ENCODE measurements at regions not wholly inside any gene's neighbourhood (a gene's known extent, or its start where the extent isn't known, plus 50 kb on each side); places are given as distances from the start of the nearest gene placed in this dataset.
"Not testable (repeated sequence)": the region's sequence is repeated elsewhere in the genome, so short reads cannot be mapped to it uniquely, and the experiment has no call there.

DNA sequence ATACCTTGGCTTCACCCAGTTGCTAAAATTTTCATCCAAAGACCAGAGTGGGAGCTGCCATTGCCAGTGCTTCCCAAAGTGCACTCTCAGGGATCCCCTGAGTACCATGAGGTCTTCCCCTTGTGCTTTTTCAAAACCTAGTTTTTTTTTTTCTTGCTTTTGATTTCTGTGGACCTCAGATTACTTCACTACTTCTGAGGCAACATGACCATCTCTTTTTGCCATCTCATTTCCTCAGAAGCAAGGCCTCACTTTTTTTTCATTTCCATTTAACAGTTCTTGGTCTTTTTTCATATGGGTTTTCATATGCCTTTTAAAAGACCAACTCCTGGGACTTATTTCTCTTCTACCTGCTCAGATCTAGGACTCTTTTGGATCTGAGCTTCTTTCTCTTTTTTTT lies 64.1 kb upstream of the MMS22L start:
- no peak for DNase-seq

DNA sequence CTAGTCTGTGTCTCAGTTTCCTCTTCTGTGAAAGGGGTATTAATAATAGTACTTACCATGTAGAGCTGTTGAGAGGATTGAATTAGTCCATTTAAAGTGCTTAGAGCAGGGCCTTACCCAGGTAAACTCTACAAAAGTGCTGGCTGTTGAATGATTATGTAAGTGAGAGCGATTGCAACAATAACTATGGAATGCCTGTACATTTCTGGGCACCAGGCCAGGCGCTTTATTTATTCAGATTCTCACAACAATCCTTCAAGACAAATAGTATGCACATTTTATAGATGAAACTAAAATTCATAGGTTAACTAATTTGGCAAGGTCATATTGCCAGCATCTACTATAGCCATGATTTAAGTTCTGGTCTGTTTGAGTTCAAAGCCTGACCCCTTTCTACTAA lies 78.3 kb upstream of the MMS22L start:
- no peak for DNase-seq

DNA sequence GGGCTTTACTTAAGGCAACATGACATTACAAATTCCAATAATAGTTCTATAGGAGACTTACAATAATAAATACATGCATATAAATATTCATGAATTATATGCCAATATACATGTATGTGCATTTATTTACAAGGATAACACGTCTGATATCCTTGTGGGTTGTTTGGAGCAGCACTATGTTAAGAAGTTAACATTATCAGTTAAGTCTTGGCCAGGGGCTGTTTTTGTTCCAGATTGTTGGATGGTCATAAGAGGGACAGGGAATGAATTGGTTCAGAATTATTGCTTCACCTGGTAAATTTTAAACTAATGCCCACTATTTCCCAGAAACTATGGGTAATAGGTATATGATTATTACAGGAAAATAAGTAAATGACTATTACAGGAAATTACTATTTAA lies 81.3 kb upstream of the MMS22L start:
- no peak for DNase-seq

DNA sequence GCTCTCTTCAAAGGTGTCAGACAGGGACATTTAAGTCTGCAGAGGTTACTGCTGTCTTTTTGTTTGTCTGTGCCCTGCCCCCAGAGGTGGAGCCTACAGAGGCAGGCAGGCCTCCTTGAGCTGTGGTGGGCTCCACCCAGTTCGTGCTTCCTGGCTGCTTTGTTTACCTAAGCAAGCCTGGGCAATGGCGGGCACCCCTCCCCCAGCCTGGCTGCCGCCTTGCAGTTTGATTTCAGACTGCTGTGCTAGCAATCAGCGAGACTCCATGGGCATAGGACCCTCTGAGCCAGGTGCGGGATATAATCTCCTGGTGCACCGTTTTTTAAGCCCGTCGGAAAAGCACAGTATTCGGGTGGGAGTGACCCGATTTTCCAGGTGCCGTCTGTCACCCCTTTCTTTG lies 99.1 kb upstream of the MMS22L start:
- not testable (repeated sequence) for DNase-seq

DNA sequence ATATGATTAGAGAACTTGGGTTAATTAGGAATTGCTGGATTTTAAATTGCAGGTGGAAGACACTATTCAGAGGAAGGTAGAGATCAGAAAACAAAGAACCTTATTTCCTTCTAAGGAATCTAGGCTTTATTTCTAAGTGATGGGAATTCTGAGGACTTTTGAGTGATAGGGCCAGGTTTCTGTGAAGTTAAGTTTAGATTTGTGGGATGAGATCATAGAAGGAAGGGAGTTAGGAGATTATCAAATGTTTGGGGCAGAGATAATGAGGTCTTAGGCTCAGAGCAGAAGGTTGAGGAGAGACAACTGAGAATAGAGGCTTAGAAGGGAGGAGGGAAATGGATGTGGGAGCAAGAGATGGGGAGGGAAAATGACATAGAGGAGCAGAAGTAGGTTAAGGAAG lies 109.7 kb upstream of the MMS22L start:
- DNase-seq, result no peak

DNA sequence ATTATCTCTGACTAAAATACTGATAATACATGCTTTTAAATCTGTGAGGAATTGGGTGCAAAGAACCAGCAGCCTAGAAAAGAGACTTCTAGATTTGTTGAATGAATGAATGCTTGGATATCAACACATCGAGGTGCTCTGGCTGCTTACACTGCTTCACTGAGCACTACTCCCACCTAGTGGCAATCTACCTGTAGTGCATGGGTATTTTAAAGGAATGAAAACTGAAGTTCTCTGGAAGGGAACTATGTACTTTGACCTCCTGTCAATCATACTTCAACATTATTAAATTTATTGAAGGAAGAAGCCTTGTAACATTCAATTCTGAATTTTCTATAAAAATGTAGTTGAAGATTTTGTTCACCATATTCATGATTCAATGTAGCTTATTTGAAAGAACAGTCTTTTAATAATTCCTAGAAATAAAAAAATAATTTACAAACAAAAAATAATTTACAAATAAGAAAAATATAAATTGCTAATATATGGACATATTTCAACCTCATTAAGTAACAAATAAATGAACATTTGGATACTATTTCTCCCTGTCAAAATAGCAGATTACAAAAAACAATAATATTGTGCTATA lies 111.2 kb upstream of the MMS22L start:
- DNase-seq, result peak; percentile 10

DNA sequence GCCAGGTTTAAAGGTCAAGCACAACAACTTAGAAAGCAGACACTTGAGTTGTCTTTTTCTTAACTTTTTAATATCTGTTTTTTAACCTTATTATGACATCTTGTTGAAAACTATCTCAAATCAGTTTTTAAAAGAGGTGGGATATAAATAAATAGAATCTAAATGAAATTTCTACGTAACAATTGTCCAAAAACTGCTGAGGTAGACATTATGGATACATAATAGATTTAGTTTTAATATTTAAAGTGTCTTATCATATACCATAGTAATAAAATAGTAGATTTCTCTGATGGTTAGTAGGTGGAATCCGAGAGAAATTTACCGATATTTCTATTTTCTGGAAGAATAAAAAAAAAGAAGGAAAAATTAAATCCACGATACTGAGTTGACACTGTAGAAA lies 113.9 kb upstream of the MMS22L start:
- DNase-seq, result no peak

DNA sequence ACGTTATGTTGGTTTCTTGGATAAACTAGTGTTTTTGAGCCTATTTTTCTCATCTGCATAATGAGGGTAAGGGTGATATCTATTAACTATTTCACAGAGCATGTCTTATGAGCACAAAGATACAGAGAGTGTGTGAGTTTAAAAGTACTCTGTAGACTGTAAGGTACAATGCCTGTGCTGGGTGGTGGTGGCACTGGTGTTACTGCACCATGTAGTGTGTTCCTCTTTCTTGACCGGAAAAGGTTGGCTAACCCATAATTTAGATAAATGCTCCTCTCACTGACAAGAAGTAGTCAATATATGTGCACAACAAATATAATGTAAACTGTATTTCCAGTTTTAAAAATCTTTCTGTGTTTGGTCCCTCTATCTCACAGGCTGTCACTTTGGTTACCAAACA lies 116.2 kb upstream of the MMS22L start:
- no peak for DNase-seq

DNA sequence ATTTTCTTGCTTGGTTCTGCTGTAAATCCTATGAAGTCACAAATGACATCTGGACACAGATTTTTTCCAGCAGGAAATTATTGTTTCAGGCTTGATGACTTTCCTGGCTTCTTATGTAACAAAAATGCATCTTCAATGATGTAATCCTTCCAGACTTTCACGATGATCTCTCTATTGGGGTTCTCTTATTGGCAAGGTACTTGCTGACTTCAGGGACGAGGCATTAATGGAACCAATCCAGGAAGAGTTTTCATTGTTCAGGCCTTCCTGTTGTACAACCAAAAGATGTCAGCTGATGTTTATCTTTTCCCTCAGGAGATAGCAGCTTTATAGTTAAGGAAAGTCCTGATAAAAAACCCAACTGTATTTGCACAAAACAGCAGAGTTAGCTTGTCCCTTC lies 118.5 kb upstream of the MMS22L start:
- DNase-seq, result no peak

DNA sequence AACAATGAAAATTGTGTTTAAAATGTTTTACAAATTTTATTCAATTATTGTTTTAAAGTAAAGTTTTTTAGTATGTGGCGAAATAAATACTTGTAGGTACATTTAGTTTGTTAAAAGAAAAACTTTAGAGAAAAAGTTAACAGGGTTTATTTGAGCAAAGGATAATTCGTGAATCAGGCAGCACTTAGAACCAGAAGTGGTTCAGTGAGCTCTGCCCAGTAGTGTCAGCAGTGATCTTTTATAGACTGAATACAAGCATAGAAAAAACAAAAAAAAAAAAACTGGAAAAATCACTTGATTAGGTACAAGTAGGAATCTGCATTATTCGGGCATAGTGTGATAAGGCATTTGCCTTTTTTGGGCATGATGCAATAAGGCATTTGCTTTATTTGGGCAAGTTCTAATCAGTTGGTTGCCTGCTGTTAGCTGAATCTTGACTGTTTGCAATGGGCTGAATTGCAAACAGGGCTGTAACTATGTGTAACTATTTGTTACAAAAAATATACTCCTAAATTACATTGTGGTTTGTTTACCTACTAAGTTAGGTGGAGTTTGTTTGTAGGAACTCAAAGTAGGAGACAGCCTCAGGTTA lies 122.9 kb upstream of the MMS22L start:
- no peak for DNase-seq

DNA sequence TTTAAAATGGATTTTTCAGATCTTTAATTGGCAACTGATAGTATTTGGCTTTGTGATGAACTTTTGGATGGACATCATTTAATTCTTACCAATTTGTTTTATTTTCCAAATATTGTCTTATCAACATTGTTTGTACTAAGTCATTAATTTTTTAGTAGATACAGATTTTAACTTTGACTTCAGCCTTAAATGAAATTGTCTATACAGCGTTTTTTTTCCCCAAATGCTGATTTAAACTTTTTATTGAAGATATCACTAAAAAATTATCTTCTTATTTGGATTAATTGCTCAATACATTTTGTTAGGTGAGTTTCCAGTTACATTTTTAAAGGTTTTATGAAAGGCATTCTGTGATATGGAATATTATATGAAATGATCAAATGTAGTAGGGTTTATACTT lies 123.6 kb upstream of the MMS22L start:
- no peak for DNase-seq

DNA sequence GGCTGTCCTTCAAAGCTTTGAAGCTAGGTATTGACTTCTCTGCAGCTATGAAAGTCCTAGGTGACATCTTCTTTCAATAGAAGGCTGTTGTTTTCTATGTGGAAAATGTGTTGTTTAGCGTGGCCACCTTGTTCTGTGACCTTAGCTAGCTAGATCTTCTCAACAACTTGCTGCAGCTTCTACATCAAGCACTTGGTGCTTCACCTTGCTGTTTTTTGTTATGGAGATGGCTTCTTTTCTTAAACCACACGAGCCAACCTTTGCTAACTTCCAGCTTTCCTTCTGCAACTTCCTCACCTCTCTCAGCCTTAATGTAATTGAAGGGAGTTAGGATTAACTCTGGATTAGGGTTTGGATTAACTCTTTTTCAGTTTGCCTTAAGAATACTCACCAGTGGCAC lies 128.6 kb upstream of the MMS22L start:
- DNase-seq, result no peak

DNA sequence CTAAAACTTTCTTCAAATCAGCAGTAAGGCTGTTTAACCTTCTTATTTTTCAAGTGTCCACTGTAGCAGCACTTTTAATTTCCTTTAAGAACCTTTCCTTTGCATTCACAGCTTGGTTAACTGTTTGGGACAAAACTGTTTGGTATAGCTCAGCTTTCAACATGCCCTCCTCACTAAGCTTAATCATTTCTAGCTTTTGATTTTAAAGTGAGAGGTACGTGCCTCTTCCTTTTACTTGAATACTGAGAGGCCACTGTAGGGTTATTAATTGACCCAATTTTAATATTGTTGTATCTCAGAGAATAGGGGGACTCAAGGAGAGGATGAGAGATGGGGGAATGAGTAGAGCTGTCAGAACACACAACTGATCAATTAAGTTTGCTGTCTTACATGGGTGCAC lies 129.5 kb upstream of the MMS22L start:
- no peak for DNase-seq

DNA sequence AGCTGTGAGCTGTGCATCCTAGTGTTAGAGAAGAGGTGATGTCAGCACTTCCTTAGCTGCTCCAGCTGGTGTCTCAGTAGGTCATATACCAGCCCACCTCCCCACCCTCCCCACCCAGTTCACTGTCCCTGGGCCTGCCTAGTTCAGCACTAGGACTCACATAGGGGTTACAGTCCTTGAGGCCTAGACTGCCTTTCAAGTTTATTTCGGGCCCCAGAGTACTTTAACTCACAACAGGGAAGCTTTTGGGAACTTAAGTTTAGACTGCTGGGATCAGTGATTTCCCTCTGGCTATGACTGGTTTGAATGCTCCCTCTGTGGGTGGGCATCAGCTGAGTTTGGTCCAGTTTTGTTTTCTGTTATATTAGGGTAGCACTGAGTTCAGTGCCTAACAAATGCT lies 139.2 kb upstream of the MMS22L start:
- no peak for DNase-seq

DNA sequence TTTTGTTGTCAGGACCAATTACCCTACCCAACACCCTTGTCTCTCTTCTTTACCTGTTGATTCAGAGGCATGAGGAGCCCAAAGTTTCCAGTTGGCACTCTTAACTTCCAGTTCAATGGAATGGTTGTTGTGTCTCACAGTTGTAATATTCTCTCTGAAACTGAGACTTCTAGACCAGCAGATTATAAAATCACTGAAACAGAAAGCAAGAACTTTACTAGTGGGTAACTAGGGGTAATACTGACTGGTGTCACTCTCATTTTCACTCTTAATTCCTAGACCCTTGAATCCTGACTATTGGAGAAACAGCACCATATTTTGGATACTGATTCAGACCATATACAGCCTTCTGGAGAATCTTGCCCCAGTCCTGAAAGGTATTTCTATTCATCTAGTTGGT lies 140.2 kb upstream of the MMS22L start:
- no peak for DNase-seq

DNA sequence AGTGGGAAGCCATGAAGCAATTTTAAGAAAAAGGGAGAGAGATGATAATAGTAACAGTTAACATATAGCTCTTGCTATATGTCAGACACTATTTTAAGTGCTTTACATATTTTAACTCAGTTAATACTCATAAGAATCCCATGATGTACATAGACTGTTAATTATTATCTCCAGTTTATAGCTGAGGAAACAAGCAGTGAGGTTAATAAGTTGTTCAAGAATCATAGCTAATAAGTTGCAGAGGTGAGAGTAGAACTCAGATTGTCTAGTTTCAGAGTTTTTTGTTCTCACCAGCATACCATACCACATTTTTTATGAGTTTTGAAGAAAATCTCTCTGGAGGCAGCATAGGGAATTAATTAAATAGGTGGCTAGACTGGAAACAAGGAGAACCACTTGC lies 144.6 kb upstream of the MMS22L start:
- no peak for DNase-seq

DNA sequence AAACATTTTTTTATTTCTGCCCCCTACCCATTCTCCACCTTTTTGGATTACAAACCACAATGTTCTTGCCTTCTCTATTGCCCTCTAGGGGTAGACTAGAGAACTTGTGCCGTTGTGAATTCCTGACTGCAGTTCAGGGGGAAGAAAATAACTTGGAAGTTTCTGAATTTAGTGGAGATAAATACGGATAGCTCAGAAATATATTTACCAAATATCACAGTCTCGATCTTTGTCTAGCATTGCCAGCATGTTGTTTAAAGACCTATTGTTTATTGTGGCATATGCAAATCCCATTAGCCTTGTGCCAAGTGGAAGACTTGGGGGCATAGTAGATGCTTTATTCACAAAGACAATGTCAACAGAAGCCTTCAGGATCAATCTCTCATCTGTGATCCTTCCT lies 154.1 kb upstream of the MMS22L start:
- DNase-seq, result no peak

DNA sequence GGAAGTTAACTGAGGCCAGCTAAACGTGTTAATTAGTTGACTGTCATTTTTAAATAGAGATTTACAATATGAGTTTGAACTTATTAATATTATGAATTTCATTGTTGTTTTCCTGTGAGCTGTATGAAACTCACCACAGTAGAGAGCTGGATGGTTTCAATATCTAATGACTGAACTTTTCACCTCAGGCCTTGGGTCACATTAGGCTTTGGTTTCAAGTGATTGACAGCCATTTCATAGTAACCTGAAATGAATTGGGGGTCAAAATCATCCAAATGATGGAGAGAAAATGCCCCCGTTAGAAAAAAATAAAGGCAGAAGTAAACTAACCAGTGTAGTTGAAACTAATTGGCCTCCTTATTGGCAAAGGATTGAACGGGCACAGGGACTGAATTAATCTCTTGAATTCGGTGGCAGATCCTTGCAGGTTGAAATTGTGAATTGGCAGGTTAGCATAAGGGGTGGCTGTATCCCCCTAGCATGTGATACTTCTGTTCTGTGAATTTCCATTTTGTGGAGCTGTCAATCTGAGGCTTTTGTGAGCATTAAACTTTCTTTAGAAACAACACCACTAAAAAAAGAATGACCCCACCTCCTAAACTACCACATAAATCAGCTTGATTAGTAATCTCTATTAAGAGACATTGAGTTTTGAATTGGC lies 155.1 kb upstream of the MMS22L start:
- DNase-seq, result no peak

DNA sequence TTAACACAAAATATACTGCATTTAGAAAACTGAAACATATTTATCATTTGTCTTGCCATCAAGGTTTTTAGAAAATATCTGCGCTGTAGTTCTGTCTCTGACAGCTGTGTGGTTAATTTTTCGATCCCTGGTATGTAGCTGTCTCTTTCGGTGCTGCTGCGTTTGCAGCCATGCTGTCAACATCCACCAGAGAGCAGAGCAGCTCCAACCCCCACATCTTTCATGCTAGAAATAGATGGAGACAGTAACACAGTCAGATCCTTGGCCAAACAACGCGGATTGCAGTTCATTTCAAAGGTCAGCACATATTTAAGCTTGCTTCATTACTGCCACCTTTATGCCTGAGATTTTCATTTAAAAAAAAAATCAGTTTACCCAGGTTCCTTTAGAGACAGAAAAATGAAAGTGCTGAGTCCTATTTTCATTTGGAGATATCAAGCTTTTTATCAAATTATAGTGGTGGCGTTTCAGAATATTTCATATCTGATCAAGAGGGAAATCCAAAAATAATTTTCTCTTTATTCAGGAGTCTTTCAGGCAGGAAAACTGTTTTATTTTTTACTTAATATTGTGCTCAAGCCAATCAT lies 157.7 kb upstream of the MMS22L start:
- no peak for DNase-seq

DNA sequence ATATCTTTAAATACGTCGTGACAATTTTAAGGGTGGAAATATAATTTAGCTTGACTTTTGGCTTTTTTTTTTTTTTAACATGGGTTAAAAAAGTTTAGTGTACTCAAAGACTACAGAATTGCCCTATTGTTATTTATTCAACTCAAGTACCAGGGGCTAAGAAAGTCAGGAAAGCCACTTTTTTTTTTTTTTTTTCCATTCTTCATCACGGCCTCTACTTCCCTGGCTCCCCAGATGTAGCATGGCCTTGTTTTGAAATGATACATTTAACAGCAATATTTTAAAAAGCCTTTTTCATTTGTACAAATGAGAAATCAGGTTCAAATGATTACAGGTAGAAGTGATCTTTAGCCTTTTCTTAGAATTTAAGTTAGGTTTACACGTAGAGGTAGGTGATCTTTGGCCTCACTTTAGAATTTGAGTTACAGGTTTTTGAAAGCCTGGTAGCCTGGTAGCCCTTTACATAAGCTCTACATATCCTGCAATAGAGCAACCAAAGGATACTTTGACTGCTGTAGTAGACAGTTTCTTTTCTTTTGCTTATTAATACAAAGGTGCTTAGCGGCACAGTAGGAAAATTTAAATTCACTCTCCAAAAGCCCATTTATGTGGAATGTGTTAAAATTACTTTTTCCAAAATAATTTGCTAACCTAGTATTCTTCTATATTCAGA lies 160.5 kb upstream of the MMS22L start:
- DNase-seq, result no peak

DNA sequence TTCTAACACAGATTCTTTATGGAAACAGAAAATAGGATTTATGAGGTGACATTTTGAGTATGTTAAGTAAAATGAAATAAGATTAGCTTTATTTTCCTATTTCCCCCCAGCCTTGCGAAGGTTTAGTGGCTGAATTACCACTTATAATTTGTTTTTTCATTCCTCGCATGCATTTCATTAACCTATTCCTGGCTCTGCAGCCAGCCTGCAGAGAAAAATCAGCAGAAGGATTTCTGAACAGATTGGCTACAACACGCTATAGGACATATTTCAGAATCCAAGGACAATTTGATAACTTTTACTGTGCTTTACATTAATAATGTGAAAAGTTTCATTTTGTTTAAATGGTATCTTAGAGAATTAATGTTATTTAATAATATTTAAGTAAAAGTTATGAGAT lies 162.4 kb upstream of the MMS22L start:
- no peak for DNase-seq

DNA sequence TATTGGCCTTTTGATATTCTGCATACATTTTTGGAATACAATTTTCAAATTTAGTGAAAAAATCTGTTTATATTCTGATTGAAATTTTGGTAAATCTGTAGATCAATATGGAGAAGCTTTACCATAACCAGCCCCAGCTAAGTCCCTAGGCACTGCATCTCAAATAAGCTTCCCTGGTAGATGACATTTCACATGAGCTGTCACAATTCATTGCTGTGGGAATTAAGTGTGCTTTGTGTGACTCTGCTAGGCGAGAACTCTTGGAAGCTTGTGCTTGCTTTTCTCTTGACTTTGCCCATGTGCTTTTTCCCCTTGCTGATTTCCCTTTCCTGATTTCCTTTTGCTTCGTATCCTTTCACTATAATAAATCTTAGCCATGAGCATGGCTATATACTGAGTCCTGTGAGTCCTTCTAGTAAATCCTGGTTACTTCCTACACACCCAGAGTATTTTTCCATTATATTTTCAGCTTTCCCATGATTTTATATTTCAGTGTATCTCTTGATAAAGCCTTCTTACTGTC lies 166.5 kb upstream of the MMS22L start:
- DNase-seq, result no peak

DNA sequence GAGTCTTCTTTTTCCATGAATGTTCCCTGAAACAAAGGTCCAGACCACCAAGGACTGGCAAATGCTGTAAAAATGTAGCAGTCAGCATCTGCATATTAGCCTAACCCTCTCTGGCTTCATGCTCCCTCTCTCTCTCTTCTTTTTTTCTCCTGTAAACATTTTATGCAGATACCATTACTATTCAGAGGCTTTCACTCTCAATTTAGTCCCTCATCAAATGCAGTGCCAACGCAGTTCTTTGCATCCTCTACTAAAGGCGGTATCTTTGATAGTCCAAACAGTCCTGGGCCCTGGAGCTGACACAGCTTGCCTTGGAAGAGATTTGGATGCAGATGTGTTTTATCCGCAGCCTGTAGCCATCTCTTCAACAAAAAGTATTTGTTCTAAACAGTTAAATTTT lies 167.1 kb upstream of the MMS22L start:
- no peak for DNase-seq

DNA sequence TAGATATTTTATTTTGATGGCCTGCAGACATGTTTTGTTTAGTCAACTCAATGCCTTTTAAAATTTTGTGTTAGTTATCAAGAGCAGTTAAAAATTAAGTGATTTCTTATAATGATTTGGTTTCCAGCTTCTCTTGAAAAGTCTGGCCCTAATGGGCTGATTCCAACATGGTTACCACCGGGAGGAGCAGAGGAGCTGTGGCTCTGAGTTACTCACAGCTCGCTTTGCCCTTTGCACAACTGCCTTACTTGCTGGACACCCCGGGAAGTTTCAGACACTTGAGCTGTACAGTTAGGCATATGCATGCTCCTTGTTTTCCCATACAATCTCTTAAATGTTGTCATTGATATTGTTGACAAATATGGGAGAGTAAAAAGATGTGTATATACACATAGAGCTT lies 173.1 kb upstream of the MMS22L start:
- no peak for DNase-seq

Data from T-helper 9 cell (primary cell).